Effector memory CD4-positive, alpha-beta T cell (primary cell): ENCODE measurements at regions not wholly inside any gene's neighbourhood (a gene's known extent, or its start where the extent isn't known, plus 50 kb on each side); places are given as distances from the start of the nearest gene placed in this dataset.

Experiments
- DNase-seq, 3 donors: peaks; one replicate each; pipeline ENCODE4 v3.0.0-alpha.2; 2020
- H3K27ac ChIP-seq: 2 replicates; pipeline ENCODE4 v1.7.0; 2013; ENCODE audit warnings: mild to moderate bottlenecking, low read length, moderate library complexity; ENCODE audit not compliant: insufficient read depth, poor library complexity, severe bottlenecking
- H3K27me3 ChIP-seq: replicated peaks from 2 replicates; pipeline ENCODE4 v1.7.0; 2013; ENCODE audit warnings: mild to moderate bottlenecking, low read length; ENCODE audit not compliant: insufficient read depth, control insufficient read depth, poor library complexity, severe bottlenecking
- H3K36me3 ChIP-seq: 2 replicates; pipeline ENCODE4 v1.7.0; 2013; ENCODE audit warnings: mild to moderate bottlenecking, low read length, moderate library complexity; ENCODE audit not compliant: control insufficient read depth, insufficient read depth
- H3K4me1 ChIP-seq: 2 replicates; pipeline ENCODE4 v1.7.0; 2013; ENCODE audit warnings: low read length, mild to moderate bottlenecking; ENCODE audit not compliant: control insufficient read depth, insufficient read depth, poor library complexity, severe bottlenecking
- H3K4me3 ChIP-seq: 2 replicates; pipeline ENCODE4 v1.7.0; 2013; ENCODE audit warnings: low read length, low read depth, mild to moderate bottlenecking; ENCODE audit not compliant: insufficient read depth, poor library complexity, severe bottlenecking
- H3K9me3 ChIP-seq: 2 replicates; pipeline ENCODE4 v1.7.0; 2013; ENCODE audit warnings: mild to moderate bottlenecking, low read length, moderate library complexity; ENCODE audit not compliant: control insufficient read depth

DNA sequence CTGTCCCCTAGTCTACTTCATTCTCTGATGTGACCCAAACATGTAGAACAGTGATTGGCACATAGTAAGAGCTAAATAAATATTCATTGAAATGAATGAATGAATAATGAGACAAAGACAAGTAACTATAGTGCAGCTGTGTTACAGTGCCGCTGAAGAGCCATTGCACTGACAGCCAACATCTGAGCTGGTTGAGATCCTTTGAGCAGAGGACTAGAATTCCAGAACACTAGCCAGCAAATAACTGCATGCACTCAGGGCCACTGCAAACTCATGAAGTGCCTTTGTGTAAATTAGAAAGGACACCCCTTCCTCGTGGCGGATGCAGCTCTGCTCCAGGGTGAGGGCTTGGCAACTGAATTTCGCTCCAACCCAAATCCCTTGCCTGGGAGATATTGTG, 230.3 kb upstream of the CDYL start:
- no peak overlapping the region for H3K4me3 ChIP-seq
- no peaks in the 10 kb centered on the region for H3K27me3 ChIP-seq
- H3K27ac ChIP-seq = no peak overlapping the region
- H3K36me3 ChIP-seq = no peaks in the 10 kb centered on the region
- H3K9me3 ChIP-seq = no peaks in the 10 kb centered on the region
- DNase-seq = no peak
- no peaks in the 10 kb centered on the region for H3K4me1 ChIP-seq

GRCh38 chr6:4543596-4543995, 232.6 kb upstream of the CDYL start:
- H3K4me3 ChIP-seq = no peak overlapping the region

GRCh38 chr6:4533576-4533975, 242.6 kb upstream of the CDYL start:
- Histone ChIP-seq H3K4me3 (no peak overlapping the region), H3K4me1 (no peaks in the 10 kb centered on the region), H3K9me3 (no peaks in the 10 kb centered on the region), H3K36me3 (no peaks in the 10 kb centered on the region), H3K27ac (no peak overlapping the region), H3K27me3 (no peaks in the 10 kb centered on the region)
- no peak for DNase-seq

More at GRCh38 chr6:4543596-4543995, 232.6 kb upstream of the CDYL start:
- Histone ChIP-seq H3K36me3 (no peaks in the 10 kb centered on the region), H3K4me1 (no peaks in the 10 kb centered on the region), H3K9me3 (no peaks in the 10 kb centered on the region), H3K27ac (no peak overlapping the region), H3K27me3 (no peaks in the 10 kb centered on the region)
- no peak for DNase-seq

DNA sequence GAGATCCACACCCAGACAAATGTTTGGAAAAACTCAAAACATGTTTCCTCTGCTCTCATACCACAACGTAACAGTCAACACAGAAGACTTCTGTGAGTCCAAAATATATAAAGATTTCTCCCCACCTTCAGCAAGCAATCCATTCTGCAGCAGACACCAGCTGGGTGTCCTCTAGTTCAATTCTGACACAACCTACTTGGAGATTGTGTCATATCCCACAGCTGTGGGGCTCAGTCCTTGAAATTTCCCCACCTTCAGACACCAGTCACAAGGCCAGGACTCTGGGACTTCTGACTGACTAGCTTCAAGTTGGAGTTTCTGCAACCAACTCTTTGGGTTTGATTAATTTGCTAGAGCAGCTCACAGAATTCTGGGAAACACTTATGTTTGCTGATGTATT, 244.8 kb upstream of the CDYL start:
- no peak for DNase-seq
- no peak overlapping the region for H3K4me3 ChIP-seq
- no peak overlapping the region for H3K27ac ChIP-seq
- H3K9me3 ChIP-seq = no peaks in the 10 kb centered on the region
- no peaks in the 10 kb centered on the region for H3K36me3 ChIP-seq
- H3K27me3 ChIP-seq = no peaks in the 10 kb centered on the region
- H3K4me1 ChIP-seq = no peaks in the 10 kb centered on the region

DNA sequence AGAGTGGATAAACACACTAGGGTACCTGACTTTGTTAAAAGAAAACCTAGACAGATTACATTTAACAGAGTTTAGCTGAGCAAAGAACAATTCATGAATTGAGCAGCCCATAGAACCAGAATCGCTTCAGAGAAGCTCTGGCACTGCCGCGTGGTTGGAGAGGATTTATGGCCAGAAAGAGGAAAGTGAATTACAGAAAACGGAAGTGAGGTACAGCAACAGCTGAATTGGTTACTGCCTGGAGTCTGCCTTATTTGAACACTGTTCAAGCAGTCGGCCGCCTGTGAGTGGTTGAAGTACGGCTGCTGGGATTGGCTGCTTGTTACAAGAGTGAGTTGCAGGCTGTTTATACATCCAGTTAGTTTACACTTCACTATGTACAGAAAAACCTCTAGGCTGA, 253.8 kb upstream of the CDYL start:
- H3K27me3 ChIP-seq = no peaks in the 10 kb centered on the region
- no peaks in the 10 kb centered on the region for H3K4me1 ChIP-seq
- no peaks in the 10 kb centered on the region for H3K36me3 ChIP-seq
- DNase-seq = no peak
- no peak overlapping the region for H3K4me3 ChIP-seq
- H3K27ac ChIP-seq = no peak overlapping the region
- H3K9me3 ChIP-seq = no peaks in the 10 kb centered on the region

DNA sequence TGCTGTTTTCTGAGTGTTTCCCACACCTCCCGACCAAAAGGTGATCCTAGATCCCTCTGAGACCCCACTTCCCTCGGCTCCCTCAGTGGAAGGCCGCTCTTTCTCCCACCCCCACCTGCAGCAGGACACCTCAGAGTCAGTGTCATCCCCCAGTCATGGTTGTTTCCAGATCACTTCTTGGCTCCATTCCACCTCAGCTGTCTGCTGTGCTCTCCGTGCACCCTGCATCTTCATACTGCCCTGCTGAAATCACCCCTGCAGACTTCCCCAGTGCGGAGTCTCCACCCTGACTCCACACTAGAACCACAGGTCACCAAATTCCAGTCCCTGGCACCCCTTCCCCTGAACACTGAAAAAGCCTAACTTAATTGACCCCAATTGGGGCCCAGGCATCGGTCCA, 255.1 kb upstream of the CDYL start:
- no peaks in the 10 kb centered on the region for H3K27me3 ChIP-seq
- H3K36me3 ChIP-seq = no peaks in the 10 kb centered on the region
- H3K27ac ChIP-seq = no peak overlapping the region
- no peaks in the 10 kb centered on the region for H3K4me1 ChIP-seq
- no peaks in the 10 kb centered on the region for H3K9me3 ChIP-seq
- no peak overlapping the region for H3K4me3 ChIP-seq
- no peak for DNase-seq

DNA sequence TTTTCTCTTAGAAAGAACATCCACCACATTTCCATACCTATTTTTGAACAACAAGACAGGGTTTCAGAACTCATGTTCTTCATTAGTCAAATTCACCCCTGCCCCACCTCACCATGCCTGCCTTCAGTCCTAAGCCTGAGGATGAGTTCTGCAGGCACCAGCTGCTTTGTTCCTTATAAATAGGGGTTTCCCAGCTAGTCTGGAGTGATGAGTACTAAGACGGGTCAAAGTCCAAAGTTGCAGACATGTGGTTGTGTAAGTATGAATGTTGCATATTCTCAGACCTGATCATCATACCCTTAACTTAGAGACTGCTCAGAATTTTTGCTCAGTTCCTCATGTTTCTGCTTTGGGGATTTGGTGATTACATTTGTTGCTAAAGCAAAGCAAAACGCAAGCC, 257.7 kb upstream of the CDYL start:
- DNase-seq = no peak
- H3K4me1 ChIP-seq = no peaks in the 10 kb centered on the region

DNA sequence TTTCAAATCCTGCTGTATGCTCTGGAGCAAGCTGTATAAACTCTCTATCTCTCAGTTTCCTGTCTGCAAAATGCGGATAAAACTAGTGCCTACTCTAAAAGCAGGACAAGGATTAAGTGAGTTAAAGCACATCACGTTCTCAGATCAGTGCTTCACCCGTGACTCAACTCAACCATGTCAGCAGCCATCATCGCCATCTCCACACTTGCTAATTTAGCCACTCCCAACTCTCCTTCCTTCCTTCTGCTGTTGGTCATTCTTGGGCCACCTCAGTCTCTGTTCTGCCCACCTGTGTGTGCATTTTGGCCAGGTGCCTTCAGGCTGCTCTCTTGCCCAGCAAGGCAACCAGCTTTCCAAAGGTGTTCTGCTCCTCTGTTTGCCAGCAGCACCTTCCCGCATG, 260.0 kb upstream of the CDYL start:
- Histone ChIP-seq H3K27me3 (no peaks in the 10 kb centered on the region), H3K4me3 (no peak overlapping the region), H3K4me1 (no peaks in the 10 kb centered on the region), H3K9me3 (no peaks in the 10 kb centered on the region), H3K36me3 (no peaks in the 10 kb centered on the region), H3K27ac (no peak overlapping the region)
- DNase-seq = no peak

More for the DNA sequence above, 257.7 kb upstream of the CDYL start:
- H3K27me3 ChIP-seq = no peaks in the 10 kb centered on the region
- no peaks in the 10 kb centered on the region for H3K36me3 ChIP-seq
- H3K27ac ChIP-seq = no peak overlapping the region
- no peak overlapping the region for H3K4me3 ChIP-seq
- no peaks in the 10 kb centered on the region for H3K9me3 ChIP-seq

- Histone ChIP-seq H3K36me3 (no peaks in the 10 kb centered on the region), H3K27ac (no peak overlapping the region), H3K9me3 (no peaks in the 10 kb centered on the region), H3K4me1 (no peaks in the 10 kb centered on the region), H3K27me3 (no peaks in the 10 kb centered on the region), H3K4me3 (no peak overlapping the region)
- DNase-seq = no peak
Measured at GRCh38 chr6:4513561-4513960, 262.6 kb upstream of the CDYL start.

GRCh38 chr6:4512051-4512471, 264.1 kb upstream of the CDYL start:
- Histone ChIP-seq H3K27ac (no peak overlapping the region), H3K27me3 (no peaks in the 10 kb centered on the region), H3K4me1 (no peaks in the 10 kb centered on the region), H3K4me3 (no peak overlapping the region), H3K9me3 (no peaks in the 10 kb centered on the region), H3K36me3 (no peaks in the 10 kb centered on the region)
- no peak for DNase-seq

GRCh38 chr6:4511641-4512020, 264.6 kb upstream of the CDYL start:
- no peaks in the 10 kb centered on the region for H3K9me3 ChIP-seq
- H3K4me1 ChIP-seq = no peaks in the 10 kb centered on the region
- H3K4me3 ChIP-seq = no peak overlapping the region
- DNase-seq = no peak
- H3K27ac ChIP-seq = no peak overlapping the region
- H3K27me3 ChIP-seq = no peaks in the 10 kb centered on the region
- no peaks in the 10 kb centered on the region for H3K36me3 ChIP-seq
